AG09309 (cell line): ENCODE measurements at regions not wholly inside any gene's neighbourhood (a gene's known extent, or its start where the extent isn't known, plus 50 kb on each side); places are given as distances from the start of the nearest gene placed in this dataset.

Experiments
- DNase-seq: peaks from one replicate; pipeline ENCODE4 v3.0.0-alpha.2; 2010; ENCODE audit warnings: low read depth
- H3K4me3 ChIP-seq: 2 replicates; pipeline ENCODE4 v1.5.1; 2011; ENCODE audit warnings: mild to moderate bottlenecking, low read depth, low read length, moderate library complexity; ENCODE audit not compliant: control insufficient read depth
- TF ChIP-seq, protein P1 (sequence below): IDR thresholded peaks from 2 replicates; pipeline ENCODE4 v1.5.1; 2011; ENCODE audit warnings: mild to moderate bottlenecking, low read depth, low read length, inconsistent platforms; ENCODE audit not compliant: insufficient read depth, control insufficient read depth; ENCODE audit errors: missing control alignments

DNA sequence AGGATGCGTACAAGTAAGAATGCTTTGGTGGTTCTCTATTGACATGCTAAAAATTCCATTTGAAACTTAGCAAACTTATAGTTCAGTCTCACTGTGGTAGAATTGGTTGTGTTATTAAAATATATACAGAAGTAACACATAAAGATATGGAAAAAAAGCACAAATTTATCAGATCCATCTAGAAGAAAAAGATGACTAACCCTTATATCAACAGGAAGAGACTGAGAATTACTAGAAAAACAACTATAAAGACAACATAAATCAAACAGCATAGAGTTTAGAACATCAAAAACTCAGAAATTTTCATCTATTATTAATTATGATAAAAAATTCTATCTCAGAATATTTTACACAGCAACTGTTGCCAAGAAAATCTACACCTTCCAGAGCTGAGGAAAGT lies 491.0 kb downstream of the ETNK1 start:
- no peak for DNase-seq
- TF ChIP-seq, protein P1, sequence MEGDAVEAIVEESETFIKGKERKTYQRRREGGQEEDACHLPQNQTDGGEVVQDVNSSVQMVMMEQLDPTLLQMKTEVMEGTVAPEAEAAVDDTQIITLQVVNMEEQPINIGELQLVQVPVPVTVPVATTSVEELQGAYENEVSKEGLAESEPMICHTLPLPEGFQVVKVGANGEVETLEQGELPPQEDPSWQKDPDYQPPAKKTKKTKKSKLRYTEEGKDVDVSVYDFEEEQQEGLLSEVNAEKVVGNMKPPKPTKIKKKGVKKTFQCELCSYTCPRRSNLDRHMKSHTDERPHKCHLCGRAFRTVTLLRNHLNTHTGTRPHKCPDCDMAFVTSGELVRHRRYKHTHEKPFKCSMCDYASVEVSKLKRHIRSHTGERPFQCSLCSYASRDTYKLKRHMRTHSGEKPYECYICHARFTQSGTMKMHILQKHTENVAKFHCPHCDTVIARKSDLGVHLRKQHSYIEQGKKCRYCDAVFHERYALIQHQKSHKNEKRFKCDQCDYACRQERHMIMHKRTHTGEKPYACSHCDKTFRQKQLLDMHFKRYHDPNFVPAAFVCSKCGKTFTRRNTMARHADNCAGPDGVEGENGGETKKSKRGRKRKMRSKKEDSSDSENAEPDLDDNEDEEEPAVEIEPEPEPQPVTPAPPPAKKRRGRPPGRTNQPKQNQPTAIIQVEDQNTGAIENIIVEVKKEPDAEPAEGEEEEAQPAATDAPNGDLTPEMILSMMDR: no peak
- no peak overlapping the region for H3K4me3 ChIP-seq

DNA sequence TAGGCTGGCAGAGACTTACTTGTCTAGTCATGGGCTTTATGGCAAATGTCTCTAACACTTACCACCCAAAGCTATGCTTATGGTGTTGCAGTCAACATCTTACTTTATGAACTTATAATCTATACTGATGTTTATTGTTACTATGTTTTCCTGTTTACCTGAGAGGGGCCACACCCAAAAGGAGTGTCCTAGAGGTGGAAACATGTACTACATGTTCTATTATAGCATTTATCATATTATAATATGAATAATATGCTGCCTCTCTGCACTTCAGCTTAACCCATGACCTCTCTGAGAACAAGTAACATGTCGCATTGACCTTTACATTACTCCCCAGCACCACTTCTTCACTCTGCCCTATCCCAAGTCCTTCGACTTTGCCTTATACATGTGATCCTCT lies 501.8 kb downstream of the ETNK1 start:
- no peak overlapping the region for H3K4me3 ChIP-seq
- TF ChIP-seq, protein P1: no peak
- DNase-seq: no peak

DNA sequence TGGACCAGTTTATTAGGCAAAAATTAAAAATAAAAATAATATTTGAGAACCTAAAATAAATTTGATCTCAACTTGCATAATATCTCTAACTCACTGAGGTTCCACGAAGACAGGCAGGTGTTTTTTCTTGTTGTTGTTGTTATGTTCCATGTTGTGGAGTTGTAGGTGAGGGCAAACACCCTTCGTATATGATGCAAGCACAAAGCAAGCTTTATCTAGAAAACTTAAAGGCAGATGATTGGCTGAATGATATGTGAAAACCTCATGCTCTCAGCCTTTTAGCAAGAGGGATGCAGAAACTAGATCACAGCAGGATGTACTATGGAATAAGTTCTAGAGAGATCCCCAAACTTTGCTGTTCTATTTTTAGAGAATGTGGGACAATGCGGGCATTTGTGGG lies 502.7 kb downstream of the ETNK1 start:
- DNase-seq: no peak
- no peak overlapping the region for H3K4me3 ChIP-seq

DNA sequence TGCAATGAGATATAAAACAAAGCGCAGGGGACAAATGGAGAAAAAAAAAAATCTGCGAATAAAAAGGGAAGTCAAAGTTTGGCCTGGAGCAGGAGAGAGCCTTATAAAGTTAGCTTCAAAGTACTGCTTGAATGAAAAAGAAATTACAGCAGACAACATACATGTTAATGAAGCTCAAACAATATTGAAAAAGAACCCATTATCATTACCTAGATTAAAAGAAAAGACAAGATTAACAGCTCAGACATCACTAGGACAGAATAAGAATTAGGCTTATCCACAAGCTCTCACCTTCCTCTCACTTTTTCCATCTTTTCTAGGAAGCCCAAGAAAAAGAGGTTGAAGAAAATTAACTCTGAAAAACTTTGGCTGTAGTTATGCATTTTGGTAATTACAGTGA lies 503.5 kb downstream of the ETNK1 start:
- DNase-seq: no peak
- H3K4me3 ChIP-seq: no peak overlapping the region
- TF ChIP-seq, protein P1: no peak

More for the DNA sequence above, 502.7 kb downstream of the ETNK1 start:
- TF ChIP-seq, protein P1: no peak

DNA sequence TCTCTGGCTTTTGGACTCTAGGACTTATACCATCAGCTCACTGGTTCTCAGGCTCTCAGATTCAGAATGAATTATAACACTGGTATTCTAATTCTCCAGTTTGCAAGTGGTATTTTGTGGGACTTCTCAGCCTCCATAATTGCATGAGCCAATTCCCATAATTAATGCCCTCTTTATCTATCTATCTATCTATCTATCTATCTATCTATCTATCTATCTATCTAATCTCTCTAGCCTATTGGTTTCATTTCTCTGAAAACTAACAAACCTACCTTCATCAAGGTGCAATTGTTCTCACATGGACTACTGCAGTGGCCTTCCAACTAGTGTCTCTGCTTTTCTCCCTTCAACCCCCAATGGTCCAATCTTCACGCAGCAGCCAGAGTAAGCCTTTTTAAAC lies 507.4 kb downstream of the ETNK1 start:
- TF ChIP-seq, protein P1: no peak
- no peak for DNase-seq
- no peak overlapping the region for H3K4me3 ChIP-seq

DNA sequence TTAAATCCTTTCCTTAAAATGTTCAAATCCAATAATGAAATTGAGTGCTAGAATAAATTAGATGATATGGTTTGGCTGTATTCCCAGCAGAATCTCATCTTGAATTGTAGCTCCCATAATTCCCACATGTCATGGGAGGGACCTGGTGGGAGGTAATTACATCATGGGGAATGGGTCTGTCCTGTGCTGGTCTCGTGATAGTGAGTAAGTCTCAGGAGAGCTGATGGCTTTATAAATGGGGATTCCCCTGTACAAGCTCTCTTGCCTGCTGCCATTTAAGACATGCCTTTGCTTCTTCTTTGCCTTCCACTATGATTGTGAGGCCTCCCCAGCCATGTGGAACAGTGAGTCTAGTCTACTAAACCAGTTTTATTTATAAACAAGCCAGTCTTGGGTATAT lies 508.5 kb downstream of the ETNK1 start:
- TF ChIP-seq, protein P1: no peak
- no peak overlapping the region for H3K4me3 ChIP-seq
- no peak for DNase-seq

DNA sequence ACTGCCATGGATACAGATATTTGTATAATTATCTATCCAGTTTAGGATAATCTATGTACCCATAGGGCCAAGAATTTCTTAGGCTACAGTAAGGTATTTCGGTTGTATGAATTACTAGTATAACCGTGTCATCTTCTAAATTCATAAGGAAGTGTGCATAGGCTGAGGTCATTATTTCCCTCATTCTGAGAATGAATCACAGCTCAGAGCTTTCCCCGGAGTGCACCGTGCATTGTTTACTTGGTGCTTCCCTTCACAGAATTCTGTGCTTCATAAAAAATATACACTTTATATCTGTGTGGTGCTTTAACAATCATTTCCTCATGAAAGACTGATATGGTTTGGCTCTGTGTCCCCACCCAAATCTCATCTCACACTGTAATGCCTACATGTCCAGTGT lies 514.1 kb downstream of the ETNK1 start:
- H3K4me3 ChIP-seq: no peak overlapping the region
- DNase-seq: no peak
- TF ChIP-seq, protein P1: no peak
